Fibroblast of gingiva (primary cell): ENCODE measurements at regions not wholly inside any gene's neighbourhood (a gene's known extent, or its start where the extent isn't known, plus 50 kb on each side); places are given as distances from the start of the nearest gene placed in this dataset.
"Not testable (repeated sequence)": the region's sequence is repeated elsewhere in the genome, so short reads cannot be mapped to it uniquely, and the experiment has no call there.

Source experiments
- DNase-seq: peaks from one replicate; pipeline ENCODE4 v3.0.0-alpha.2; 2011; ENCODE audit warnings: low read depth

DNA sequence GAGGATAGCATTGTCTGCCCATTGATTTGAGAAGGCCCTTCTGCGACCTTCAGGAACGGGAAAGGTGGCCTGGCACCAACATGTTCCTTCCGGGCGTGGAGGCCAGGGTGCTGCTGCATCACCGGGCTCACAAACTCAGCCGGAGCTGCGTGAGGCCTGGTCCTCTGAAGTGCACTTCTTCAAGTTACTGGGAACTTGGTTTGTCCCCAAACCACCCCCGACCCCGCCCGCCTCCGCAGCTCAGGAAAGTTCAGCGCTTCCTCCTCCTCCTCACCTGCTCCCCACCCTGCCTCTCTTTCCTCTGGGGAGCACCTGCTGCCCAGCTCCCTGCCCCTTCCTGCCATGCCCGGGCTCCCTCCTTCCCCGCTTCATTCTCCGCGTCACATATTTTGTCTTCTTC lies 116.0 kb upstream of the LRPAP1 start:
- no peak for DNase-seq

GRCh38 chr4:3647421-3647820 lies 115.2 kb upstream of the LRPAP1 start:
- DNase-seq, result no peak

GRCh38 chr4:3645711-3646679 lies 113.8 kb upstream of the LRPAP1 start:
- no peak for DNase-seq

GRCh38 chr4:3644849-3645627 lies 112.8 kb upstream of the LRPAP1 start:
- DNase-seq, result no peak

- DNase-seq, result no peak
Measured at GRCh38 chr4:3643518-3644433, 111.6 kb upstream of the LRPAP1 start.

DNA sequence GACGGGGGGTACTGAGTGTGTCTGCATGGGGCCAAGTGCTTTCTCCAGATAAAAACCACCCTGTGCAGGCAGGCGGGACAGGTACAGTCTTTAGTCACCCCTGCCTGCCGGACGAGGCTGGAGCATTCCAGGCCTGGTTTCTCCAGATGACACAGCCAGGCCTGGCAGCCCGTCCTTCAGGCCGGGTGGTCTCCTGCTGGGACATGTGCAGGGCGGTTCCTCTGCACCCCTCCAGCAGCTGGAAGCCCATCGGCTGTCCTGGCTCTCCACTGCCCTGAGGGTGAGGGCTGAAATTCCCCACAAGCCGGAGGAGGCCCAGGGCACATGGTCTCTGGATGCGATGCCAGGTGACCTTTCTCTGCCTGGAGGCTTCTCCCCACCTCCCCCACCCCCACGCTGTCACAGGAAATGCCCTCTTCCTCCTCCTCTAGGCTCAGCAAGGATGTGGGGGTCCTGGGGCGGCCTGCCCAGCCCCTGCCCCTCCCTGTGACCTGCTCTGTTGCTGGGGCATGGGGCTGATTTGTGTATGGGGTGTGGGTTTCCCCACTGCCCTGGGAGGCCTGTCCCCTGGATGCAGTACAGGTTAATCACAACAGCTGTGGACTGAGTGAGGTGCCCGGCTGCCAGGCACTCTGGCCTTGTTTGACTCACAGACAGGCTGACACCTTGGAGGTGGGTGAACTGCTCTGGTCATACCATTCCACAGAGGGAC lies 110.7 kb upstream of the LRPAP1 start:
- no peak for DNase-seq

- no peak for DNase-seq
Measured at GRCh38 chr4:3642056-3642630, 109.9 kb upstream of the LRPAP1 start.

GRCh38 chr4:3641501-3641900 lies 109.3 kb upstream of the LRPAP1 start:
- DNase-seq, result no peak

GRCh38 chr4:3640587-3640962 lies 108.4 kb upstream of the LRPAP1 start:
- DNase-seq, result no peak

DNA sequence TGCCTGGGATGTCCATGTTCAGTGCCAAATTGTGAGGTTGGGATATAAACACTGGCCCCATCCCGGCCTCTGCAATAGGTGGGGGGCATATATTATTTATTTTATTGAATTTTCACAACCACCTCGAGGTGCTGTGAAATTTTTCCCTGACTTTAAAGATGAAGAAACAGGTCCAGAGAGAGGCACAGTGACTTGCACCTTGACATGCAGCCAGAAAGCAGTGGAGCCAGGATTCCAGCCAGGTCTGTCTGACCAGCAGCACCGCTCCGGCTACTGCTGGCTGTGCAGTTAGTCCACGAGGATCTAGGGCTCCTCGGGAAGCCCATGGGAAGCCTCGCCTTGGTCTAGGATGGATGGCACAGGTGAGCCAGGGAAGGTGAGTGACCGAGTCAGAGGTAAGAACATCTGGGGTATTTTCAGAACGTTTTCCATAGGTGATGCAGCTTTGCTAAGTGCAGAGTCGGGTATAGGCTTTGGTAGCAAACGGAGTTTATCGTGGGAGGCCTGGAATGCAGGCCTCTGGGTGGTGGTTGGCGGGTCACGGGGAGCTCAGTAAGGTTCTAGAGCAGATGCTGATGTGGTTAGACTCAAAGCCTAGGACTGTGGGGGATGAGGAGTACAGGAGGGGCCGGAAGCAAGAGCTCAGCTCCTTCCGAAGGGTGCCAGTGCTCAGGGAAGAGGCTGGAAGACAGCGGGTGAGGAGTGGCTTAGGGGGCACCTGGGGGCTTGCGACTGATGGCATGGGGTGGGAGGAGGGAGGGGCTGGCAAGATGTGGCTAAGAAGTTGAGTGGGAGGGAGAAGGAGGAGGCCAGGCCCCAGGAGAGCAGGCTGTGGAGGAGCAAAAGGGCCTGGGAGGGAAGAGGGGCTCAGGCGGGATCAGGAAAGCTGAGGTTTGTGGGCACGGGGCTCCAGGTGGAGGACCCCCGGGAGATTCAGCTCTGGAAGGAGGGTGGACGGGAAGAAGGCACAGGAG lies 107.7 kb upstream of the LRPAP1 start:
- no peak for DNase-seq

- no peak for DNase-seq
Measured at GRCh38 chr4:3638080-3638795, 106.0 kb upstream of the LRPAP1 start.

DNA sequence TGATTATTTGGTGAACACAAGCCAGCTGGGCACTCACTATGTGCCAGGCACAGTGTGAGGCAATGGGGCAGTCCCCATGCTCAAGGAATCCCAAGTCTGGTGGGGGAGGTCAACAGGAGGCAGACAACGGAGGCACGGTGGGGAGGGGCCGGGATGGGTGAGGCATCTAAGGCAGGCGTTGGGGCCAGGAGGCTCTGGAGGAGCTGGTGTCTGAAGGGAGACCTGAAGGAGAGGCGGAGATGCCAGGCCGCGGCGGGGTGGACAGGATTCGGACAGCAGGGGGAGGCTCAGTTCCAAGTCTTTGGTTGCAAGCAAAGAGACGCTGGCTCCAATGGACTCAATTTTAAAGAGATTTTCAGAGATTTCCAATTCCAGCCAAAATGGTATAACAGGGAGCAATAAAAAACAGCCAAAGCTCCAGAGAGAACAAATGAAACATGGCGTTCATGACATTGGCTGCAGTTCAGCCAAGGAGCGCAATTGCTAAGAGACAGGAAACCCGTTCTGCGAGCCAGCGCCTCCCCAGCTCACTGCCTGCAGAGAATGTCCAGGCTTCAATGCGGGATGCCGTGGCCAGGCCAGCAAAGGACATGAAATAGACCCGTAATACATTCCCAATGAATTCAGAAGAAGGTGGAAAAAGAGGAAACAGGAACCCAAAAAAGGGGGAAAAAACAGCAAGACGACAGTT lies 105.2 kb upstream of the LRPAP1 start:
- no peak for DNase-seq

- DNase-seq, result no peak
Measured at GRCh38 chr4:3636646-3637320, 104.6 kb upstream of the LRPAP1 start.

DNA sequence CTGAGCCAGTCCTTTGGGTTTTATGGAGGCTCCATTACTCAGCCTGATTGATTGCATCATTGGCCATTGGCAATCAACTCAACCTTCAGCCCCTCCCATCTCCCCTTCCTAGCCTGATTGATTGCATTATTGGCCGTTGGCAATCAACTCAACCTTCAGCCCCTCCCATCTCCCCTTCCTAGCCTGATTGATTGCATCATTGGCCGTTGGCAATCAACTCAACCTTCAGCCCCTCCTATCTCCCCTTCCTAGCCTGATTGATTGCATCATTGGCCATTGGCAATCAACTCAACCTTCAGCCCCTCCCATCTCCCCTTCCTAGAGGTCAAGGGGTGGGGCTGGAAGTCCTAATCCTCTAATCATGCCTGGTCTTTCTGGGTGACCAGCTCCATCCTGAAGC lies 103.8 kb upstream of the LRPAP1 start:
- DNase-seq, result not testable (repeated sequence)

DNA sequence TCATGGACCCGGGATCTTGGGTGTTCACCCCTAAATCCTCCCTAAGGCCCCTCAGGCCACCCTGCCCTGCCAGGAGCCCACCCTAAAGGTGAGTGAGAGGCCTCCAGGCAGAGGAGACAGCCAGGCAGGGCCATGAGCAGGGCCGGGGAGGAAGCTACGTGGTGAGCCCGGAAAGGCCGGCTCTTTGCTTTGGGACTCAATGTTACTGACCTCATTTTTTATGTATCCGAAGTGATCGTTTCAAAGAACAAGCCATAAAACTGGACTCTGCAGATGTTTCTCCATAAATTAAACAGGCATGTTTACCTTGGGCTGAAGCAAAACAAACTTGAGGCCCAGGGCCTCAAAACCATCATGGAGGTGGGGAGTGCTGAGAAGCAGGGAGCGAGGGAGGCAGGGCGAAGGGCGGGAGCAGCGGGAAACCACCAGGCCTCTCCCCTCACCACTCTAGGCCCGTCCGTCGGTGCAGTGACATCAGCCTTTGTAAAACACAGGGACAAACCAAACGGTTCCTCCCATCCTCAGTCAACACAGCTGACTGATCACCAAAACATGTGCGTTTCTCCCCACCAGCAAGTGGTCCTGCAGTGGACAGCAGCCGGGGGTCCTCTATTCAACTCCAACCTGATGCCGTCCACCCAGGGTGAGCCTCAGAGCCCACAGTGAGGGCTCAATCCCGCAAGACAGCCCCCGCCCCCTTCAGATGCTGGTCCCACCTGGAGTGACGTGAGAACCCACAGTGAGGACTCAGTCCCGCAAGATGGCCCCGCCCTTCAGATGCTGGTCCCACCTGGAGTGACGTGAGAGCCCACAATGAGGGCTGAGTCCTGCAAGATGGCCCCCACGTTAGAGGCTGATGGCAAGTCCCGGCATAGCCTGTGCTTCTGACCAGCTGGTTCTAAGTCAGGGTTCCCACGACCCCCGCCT lies 102.9 kb upstream of the LRPAP1 start:
- no peak for DNase-seq

GRCh38 chr4:3634281-3634857 lies 102.1 kb upstream of the LRPAP1 start:
- no peak for DNase-seq
